BJ (cell line): ENCODE measurements at regions not wholly inside any gene's neighbourhood (a gene's known extent, or its start where the extent isn't known, plus 50 kb on each side); places are given as distances from the start of the nearest gene placed in this dataset.

ENCODE experiments used
- CTCF ChIA-PET: fragments of 350-600 bp; formaldehyde crosslinking; extraction: SDS; loops from one replicate; lab custom pipeline; 2021; ENCODE audit warnings: antibody characterized with exemption, inconsistent platforms; lab: Yijun Ruan, JAX
- POLR2A ChIA-PET: fragments of 300-600 bp; sonication (Branson Sonifier 250); formaldehyde crosslinking; extraction: SDS; loops from one replicate; lab custom pipeline; 2021; ENCODE audit warnings: antibody characterized with exemption; lab: Charles Lee
- DNase-seq: peaks from one replicate; pipeline ENCODE4 v3.0.0-alpha.2; 2011; ENCODE audit warnings: low read depth
- H3K27me3 ChIP-seq: 2 replicates; pipeline ENCODE4 v1.6.0; 2011; ENCODE audit warnings: low read length; ENCODE audit not compliant: control insufficient read depth, insufficient read depth
- H3K36me3 ChIP-seq: 2 replicates; pipeline ENCODE4 v1.5.1; 2011; ENCODE audit warnings: low read length; ENCODE audit not compliant: control insufficient read depth, insufficient read depth
- H3K4me3 ChIP-seq: 2 replicates; pipeline ENCODE4 v1.5.1; 2011; ENCODE audit warnings: low read depth, mild to moderate bottlenecking, control low read depth, low read length
- TF ChIP-seq, protein P1 (sequence below): IDR thresholded peaks from 2 replicates; pipeline ENCODE4 v1.5.1; 2011; ENCODE audit warnings: low read depth, mild to moderate bottlenecking, control low read depth, inconsistent platforms, low read length, moderate library complexity; ENCODE audit not compliant: insufficient read depth

DNA sequence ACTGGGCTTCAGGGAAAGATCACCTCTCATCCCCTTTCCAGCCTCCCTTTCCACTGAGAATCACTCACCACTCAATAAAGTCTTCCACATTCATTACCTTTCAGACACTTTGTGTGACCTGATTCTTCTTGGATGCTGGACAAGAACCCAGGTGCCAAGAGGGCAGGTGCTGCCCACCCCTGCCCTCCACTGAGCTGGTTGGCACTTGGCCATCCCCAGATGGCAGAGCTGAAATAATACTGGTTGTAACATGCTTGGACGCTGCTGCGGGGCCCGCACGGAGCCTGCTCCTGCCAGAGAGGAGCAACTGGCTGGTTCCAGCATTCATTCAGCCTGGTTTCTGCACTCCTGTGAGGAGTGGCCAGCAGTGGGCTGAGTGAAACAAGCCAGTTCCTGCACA lies 386.7 kb upstream of the CCDC196 start:
- Histone ChIP-seq H3K36me3 (no peaks in the 10 kb centered on the region), H3K27me3 (no peaks in the 10 kb centered on the region), H3K4me3 (no peak overlapping the region)
- no peak for DNase-seq
- TF ChIP-seq, protein P1, sequence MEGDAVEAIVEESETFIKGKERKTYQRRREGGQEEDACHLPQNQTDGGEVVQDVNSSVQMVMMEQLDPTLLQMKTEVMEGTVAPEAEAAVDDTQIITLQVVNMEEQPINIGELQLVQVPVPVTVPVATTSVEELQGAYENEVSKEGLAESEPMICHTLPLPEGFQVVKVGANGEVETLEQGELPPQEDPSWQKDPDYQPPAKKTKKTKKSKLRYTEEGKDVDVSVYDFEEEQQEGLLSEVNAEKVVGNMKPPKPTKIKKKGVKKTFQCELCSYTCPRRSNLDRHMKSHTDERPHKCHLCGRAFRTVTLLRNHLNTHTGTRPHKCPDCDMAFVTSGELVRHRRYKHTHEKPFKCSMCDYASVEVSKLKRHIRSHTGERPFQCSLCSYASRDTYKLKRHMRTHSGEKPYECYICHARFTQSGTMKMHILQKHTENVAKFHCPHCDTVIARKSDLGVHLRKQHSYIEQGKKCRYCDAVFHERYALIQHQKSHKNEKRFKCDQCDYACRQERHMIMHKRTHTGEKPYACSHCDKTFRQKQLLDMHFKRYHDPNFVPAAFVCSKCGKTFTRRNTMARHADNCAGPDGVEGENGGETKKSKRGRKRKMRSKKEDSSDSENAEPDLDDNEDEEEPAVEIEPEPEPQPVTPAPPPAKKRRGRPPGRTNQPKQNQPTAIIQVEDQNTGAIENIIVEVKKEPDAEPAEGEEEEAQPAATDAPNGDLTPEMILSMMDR = no peak
- ChIA-PET POLR2A (no interaction called here), CTCF (no interaction called here)

GRCh38 chr14:66099931-66100330 lies 386.2 kb upstream of the CCDC196 start:
- no peaks in the 10 kb centered on the region for H3K36me3 ChIP-seq
- no peak overlapping the region for H3K4me3 ChIP-seq
- TF ChIP-seq, protein P1 = no peak
- POLR2A ChIA-PET = no interaction called here
- no peak for DNase-seq
- no peaks in the 10 kb centered on the region for H3K27me3 ChIP-seq
- CTCF ChIA-PET = no interaction called here

GRCh38 chr14:66101662-66102061 lies 384.5 kb upstream of the CCDC196 start:
- TF ChIP-seq, protein P1 = no peak
- no peak overlapping the region for H3K4me3 ChIP-seq
- ChIA-PET POLR2A (no interaction called here), CTCF (no interaction called here)
- no peaks in the 10 kb centered on the region for H3K27me3 ChIP-seq
- no peaks in the 10 kb centered on the region for H3K36me3 ChIP-seq
- no peak for DNase-seq

DNA sequence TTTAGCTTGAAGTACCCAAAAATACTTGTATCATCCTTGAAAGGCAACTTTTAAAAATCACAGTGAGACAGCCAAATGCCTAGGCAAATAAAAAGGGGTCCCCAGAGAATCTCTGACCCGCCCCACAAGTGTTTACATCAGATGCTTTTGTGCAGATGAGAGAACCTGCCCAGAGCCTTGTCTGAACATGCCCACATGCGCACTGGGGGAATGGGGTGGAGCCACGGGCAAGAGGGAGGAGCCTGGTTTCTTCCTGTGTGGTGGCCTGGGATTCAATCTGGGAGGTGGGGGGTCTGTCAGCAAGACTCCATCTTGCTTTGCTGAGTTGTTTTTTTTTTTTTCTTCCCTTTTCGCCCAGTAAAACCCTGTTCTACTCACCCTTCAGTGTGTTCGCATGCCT lies 381.7 kb upstream of the CCDC196 start:
- no peaks in the 10 kb centered on the region for H3K27me3 ChIP-seq
- CTCF ChIA-PET = no interaction called here
- POLR2A ChIA-PET = no interaction called here
- TF ChIP-seq, protein P1 = no peak
- DNase-seq = no peak
- H3K36me3 ChIP-seq = no peaks in the 10 kb centered on the region
- H3K4me3 ChIP-seq = no peak overlapping the region

DNA sequence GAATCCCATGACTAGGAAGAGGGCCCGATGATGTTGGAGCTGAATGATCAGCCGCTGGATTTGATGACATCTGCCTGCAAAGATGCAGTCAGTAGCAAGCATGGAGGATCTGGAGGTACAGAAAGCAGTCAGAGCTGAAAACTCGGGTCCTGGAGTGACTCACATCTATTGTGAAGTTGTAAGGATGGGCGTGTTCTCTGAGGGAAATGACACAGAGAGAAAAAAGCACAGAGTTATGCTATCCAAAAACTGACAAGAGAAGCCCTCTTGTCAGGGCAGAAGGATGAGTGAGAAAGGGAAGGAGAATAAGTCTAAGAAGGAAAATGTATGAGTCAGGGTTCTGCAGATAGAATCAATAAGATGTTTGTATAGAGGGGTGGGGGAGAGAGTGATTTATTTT lies 380.4 kb upstream of the CCDC196 start:
- Histone ChIP-seq H3K36me3 (no peaks in the 10 kb centered on the region), H3K27me3 (no peaks in the 10 kb centered on the region), H3K4me3 (no peak overlapping the region)
- TF ChIP-seq, protein P1 = no peak
- no peak for DNase-seq
- ChIA-PET CTCF (interaction anchor here (1.1 kb wide), 1 partner anchor 12 kb away, joined by 3 read pairs; no protein-coding TSS in a partner anchor), POLR2A (no interaction called here)
